Heart right ventricle (tissue), 16 donors: ENCODE measurements at regions not wholly inside any gene's neighbourhood (a gene's known extent, or its start where the extent isn't known, plus 50 kb on each side); places are given as distances from the start of the nearest gene placed in this dataset.

Source experiments
- ATAC-seq, 8 donors: fragments of 200-7000 bp; cut with Tn5 transposase; one replicate each; pipeline ENCODE4 v1.9.1; 2020; ENCODE audit warnings: mild to moderate bottlenecking in 8 of 8, moderate library complexity in 8 of 8, moderate number of reproducible peaks in 1 of 8
- DNase-seq, 2 donors: peaks; one replicate each; pipeline ENCODE4 v3.0.0-alpha.2; 2020
- H3K27ac ChIP-seq, 10 donors: fragments of 200-600 bp; sonication (generic) in 2 of 10; one replicate each; pipeline versions ENCODE4 v1.5.0 to v1.8.0; 2020 to 2022; ENCODE audit warnings: mild to moderate bottlenecking in 3 of 10
- H3K27me3 ChIP-seq, 7 donors: fragments of 200-600 bp; one replicate each; pipeline ENCODE4 v1.8.0; 2021 to 2022; ENCODE audit warnings: mild to moderate bottlenecking in 2 of 7
- H3K36me3 ChIP-seq, 9 donors: fragments of 200-600 bp; sonication (generic) in 1 of 9; one replicate each; pipeline versions ENCODE4 v1.5.0 to v1.8.0; 2020 to 2022; ENCODE audit warnings: mild to moderate bottlenecking in 2 of 9
- H3K4me1 ChIP-seq, 9 donors: fragments of 200-600 bp; sonication (generic) in 1 of 9; one replicate each; pipeline versions ENCODE4 v1.5.0 to v1.8.0; 2020 to 2022; ENCODE audit warnings: mild to moderate bottlenecking in 4 of 9
- H3K4me3 ChIP-seq, 10 donors: fragments of 200-600 bp; sonication (generic) in 2 of 10; one replicate each; pipeline versions ENCODE4 v1.5.0 to v1.8.0; 2020 to 2022; ENCODE audit warnings: mild to moderate bottlenecking in 7 of 10, moderate library complexity in 2 of 10
- H3K9me3 ChIP-seq, 11 donors: fragments of 200-600 bp in 10 of 11; sonication (generic) in 2 of 11; one replicate each; pipeline versions ENCODE4 v1.5.0 to v1.8.0; 2013 to 2022; ENCODE audit warnings: mild to moderate bottlenecking in 2 of 11, control low read depth in 1 of 11, moderate library complexity in 1 of 11
- CTCF ChIP-seq, 9 donors: fragments of 200-600 bp; sonication (generic) in 2 of 9; IDR thresholded peaks; one replicate each; pipeline versions ENCODE4 v1.5.0 to v1.8.0; 2021 to 2022; ENCODE audit warnings: antibody characterized with exemption in 9 of 9, mild to moderate bottlenecking in 5 of 9, moderate library complexity in 1 of 9
- WGBS, 2 donors: extraction: QIAGEN DNeasy Blood & Tissue Kit; methylation state at CpG; one replicate each; pipeline ENCODE4 v1.1.7; 2013; ENCODE audit warnings: inconsistent platforms in 1 of 2; 5-methylcytosine and 5-hydroxymethylcytosine counted together
- intact Hi-C, 10 donors: fragments of 100-400 bp; cut with DNase I; formaldehyde crosslinking; loops; one replicate each; pipeline versions ENCODE4 v1.11.1 to v1.14.2; 2022
- donor health status: Arrhythmogenic right ventricular cardiomyopathy.
- donor health status: ischemic (EF 13 %, LVEDD 7.1; RV severe dilation, severe dysfunction).
- donor health status: healthy with polysubstance abuse.
- donor health status: DM: no; HTN: yes; CAD: no.
- donor health status: DM: no; HTN: no; CAD: no.
- donor health status: ischemic (EF 25% LVEDD 6.9; RV normal size, moderate dysfunction).
- donor health status: ischemic (EF 25% LVEDD 5.7; RV mildly dilated, moderate dysfunction).
- donor health status: healthy.
- donor health status: DM: yes; HTN: yes; CAD: no.
- donor health status: Ischemic cardiomyopathy.
- donor health status: ischemic (EF 35%, LVEDD 5.7; RV mildly dilated, moderate dysfunction).
- donor health status: nonischemic (EF 11% LVEDD 7.7; RV severe dilation, severe dysfunction).
- donor health status: DM: yes; HTN: yes; CAD: no.
- donor health status: PGD.
- donor health status: ischemic (EF 29% LVEDD 5.4; RV normal size, mild dysfunction).
- donor health status: nonischemic (EF 23%, LVEDD 6.1; RV moderate dilation, normal function).

- H3K4me3 ChIP-seq: no peak overlapping the region
- no peak overlapping the region for H3K27ac ChIP-seq
- H3K27me3 ChIP-seq: no peaks in the 10 kb centered on the region
- intact Hi-C loops: loop anchor here in 1 of 10 donors (10.0 kb wide), 1 partner anchor 63 kb away; no protein-coding TSS in a partner anchor
- no peaks in the 10 kb centered on the region for H3K36me3 ChIP-seq
- WGBS, 2 donors: 69 to 83% methylated on average over 4 of the region's 4 CpGs
- peaks cover 0 to 5% (median 0%) of the 10 kb centered on the region in 11 donors for H3K9me3 ChIP-seq
- peaks cover 0 to 6% (median 0%) of the 10 kb centered on the region in 9 donors for H3K4me1 ChIP-seq
- ATAC-seq: no peak
- no peak for DNase-seq
- TF ChIP-seq CTCF (IDR thresholded peaks at IDR 0.05): no peak
Observed at GRCh38 chr6:56381801-56382251, 134.4 kb upstream of the COL21A1 start.

- 26 to 41% methylated on average over 1 of the region's 1 CpG for WGBS, 2 donors
- ATAC-seq: no peak
Observed at GRCh38 chr6:56380476-56380875, 133.1 kb upstream of the COL21A1 start.

GRCh38 chr6:56378966-56379585 is 131.7 kb upstream of the COL21A1 start:
- no peaks in the 10 kb centered on the region for H3K36me3 ChIP-seq
- intact Hi-C loops: loop anchor here in 3 of 10 donors (10.0 kb wide), 4 partner anchors 76 to 476 kb away; no protein-coding TSS in a partner anchor
- no peak overlapping the region for H3K4me3 ChIP-seq
- H3K9me3 ChIP-seq: peaks cover 0 to 5% (median 0%) of the 10 kb centered on the region in 11 donors
- no peak for TF ChIP-seq CTCF (IDR thresholded peaks at IDR 0.05)
- no peak for DNase-seq
- no peak for ATAC-seq
- H3K27ac ChIP-seq: no peak overlapping the region
- H3K4me1 ChIP-seq: peaks cover 0 to 23% (median 11%) of the 10 kb centered on the region in 9 donors
- no peaks in the 10 kb centered on the region for H3K27me3 ChIP-seq
- 88 to 90% methylated on average over 7 of the region's 7 CpGs for WGBS, 2 donors

More at GRCh38 chr6:56380476-56380875, 133.1 kb upstream of the COL21A1 start:
- Histone ChIP-seq H3K4me3 (no peak overlapping the region), H3K36me3 (no peaks in the 10 kb centered on the region), H3K27me3 (no peaks in the 10 kb centered on the region), H3K4me1 (peaks cover 0 to 9% (median under 1%) of the 10 kb centered on the region in 9 donors), H3K9me3 (peaks cover 0 to 5% (median 0%) of the 10 kb centered on the region in 11 donors), H3K27ac (no peak overlapping the region)
- no peak for DNase-seq
- intact Hi-C loops: loop anchor here in 1 of 10 donors (10.0 kb wide), 1 partner anchor 64 kb away; no protein-coding TSS in a partner anchor
- TF ChIP-seq CTCF (IDR thresholded peaks at IDR 0.05): no peak

- Histone ChIP-seq H3K4me3 (no peak overlapping the region), H3K9me3 (peaks cover 0 to 5% (median 0%) of the 10 kb centered on the region in 11 donors), H3K27me3 (no peaks in the 10 kb centered on the region), H3K4me1 (peaks cover 0 to 24% (median 11%) of the 10 kb centered on the region in 9 donors), H3K27ac (no peak overlapping the region), H3K36me3 (no peaks in the 10 kb centered on the region)
- TF ChIP-seq CTCF (IDR thresholded peaks at IDR 0.05): no peak
- intact Hi-C loops: loop anchor here in 3 of 10 donors (10.0 kb wide), 4 partner anchors 76 to 476 kb away; no protein-coding TSS in a partner anchor
- WGBS, 2 donors: 97 to 98% methylated on average over 4 of the region's 4 CpGs
- ATAC-seq (no peak), DNase-seq (no peak)
Observed at GRCh38 chr6:56378507-56378906, 131.1 kb upstream of the COL21A1 start.
